Liver (tissue), 8 donors: ENCODE measurements at regions not wholly inside any gene's neighbourhood (a gene's known extent, or its start where the extent isn't known, plus 50 kb on each side); places are given as distances from the start of the nearest gene placed in this dataset.

ENCODE experiments used
- DNase-seq: peaks from one replicate; pipeline ENCODE4 v3.0.0-alpha.2; 2017; ENCODE audit warnings: low spot score
- H3K27ac ChIP-seq, 2 donors: one replicate each; pipeline ENCODE4 v1.7.0; 2013; ENCODE audit warnings: inconsistent platforms in 2 of 2, low read length in 2 of 2, control low read depth in 1 of 2, low read depth in 1 of 2, mild to moderate bottlenecking in 1 of 2
- H3K27me3 ChIP-seq, 4 donors: one replicate each; pipeline versions ENCODE4 v1.6.1 to v1.7.0; 2013; ENCODE audit warnings: low read length in 3 of 4, inconsistent platforms in 1 of 4, mild to moderate bottlenecking in 1 of 4, moderate library complexity in 1 of 4; ENCODE audit not compliant: control insufficient read depth in 4 of 4, insufficient read depth in 4 of 4
- H3K36me3 ChIP-seq, 4 donors: one replicate each; pipeline versions ENCODE4 v1.6.1 to v1.7.0; 2013; ENCODE audit warnings: low read length in 3 of 4, mild to moderate bottlenecking in 3 of 4, low read depth in 1 of 4, moderate library complexity in 1 of 4; ENCODE audit not compliant: control insufficient read depth in 4 of 4, insufficient read depth in 3 of 4
- H3K4me1 ChIP-seq, 4 donors: one replicate each; pipeline versions ENCODE4 v1.6.1 to v1.7.0; 2013; ENCODE audit warnings: low read length in 3 of 4, mild to moderate bottlenecking in 3 of 4, moderate library complexity in 1 of 4; ENCODE audit not compliant: control insufficient read depth in 4 of 4, insufficient read depth in 4 of 4
- H3K4me3 ChIP-seq, 3 donors: one replicate each; pipeline versions ENCODE4 v1.6.1 to v1.7.0; 2013; ENCODE audit warnings: low read length in 3 of 3, control low read depth in 1 of 3, low read depth in 1 of 3, mild to moderate bottlenecking in 1 of 3
- H3K9ac ChIP-seq, 2 donors: one replicate each; pipeline ENCODE4 v1.7.0; 2013; ENCODE audit warnings: low read length in 2 of 2, mild to moderate bottlenecking in 2 of 2, moderate library complexity in 2 of 2, control low read depth in 1 of 2, low read depth in 1 of 2
- H3K9me3 ChIP-seq, 4 donors: one replicate each; pipeline versions ENCODE4 v1.6.1 to v1.7.0; 2013; ENCODE audit warnings: low read length in 3 of 4; ENCODE audit not compliant: control insufficient read depth in 4 of 4
- CTCF ChIP-seq: fragments of 150-350 bp; IDR thresholded peaks from 2 replicates; pipeline ENCODE4 v1.5.1; 2017; ENCODE audit warnings: improper control_type of control experiment, low read depth, low read length; ENCODE audit not compliant: missing input control
- EGR1 ChIP-seq, 2 donors: IDR thresholded peaks; 2 replicates each; pipeline ENCODE4 v1.6.1; 2016 to 2018; ENCODE audit warnings: antibody characterized with exemption in 2 of 2, low read depth in 2 of 2
- FOXA1 ChIP-seq: IDR thresholded peaks from 2 replicates; pipeline ENCODE4 v1.6.1; 2016; ENCODE audit warnings: antibody characterized with exemption
- FOXA2 ChIP-seq: IDR thresholded peaks from 2 replicates; pipeline ENCODE4 v1.6.1; 2016; ENCODE audit warnings: antibody characterized with exemption
- GABPA ChIP-seq, 2 donors: IDR thresholded peaks in 1 of 2; conservative IDR thresholded peaks in 1 of 2; 2 replicates each; pipeline ENCODE4 v1.6.1; 2016; ENCODE audit warnings: antibody characterized with exemption in 2 of 2, mild to moderate bottlenecking in 1 of 2, moderate library complexity in 1 of 2
- HNF4A ChIP-seq, 2 donors: conservative IDR thresholded peaks; 2 replicates each; pipeline ENCODE4 v1.6.1; 2016; ENCODE audit warnings: antibody characterized with exemption in 2 of 2, mild to moderate bottlenecking in 2 of 2
- HNF4G ChIP-seq: IDR thresholded peaks from 2 replicates; pipeline ENCODE4 v1.6.1; 2016; ENCODE audit warnings: antibody characterized with exemption
- JUND ChIP-seq, 2 donors: IDR thresholded peaks; 2 replicates each; pipeline ENCODE4 v1.6.1; 2016; ENCODE audit warnings: antibody characterized with exemption in 2 of 2
- MAX ChIP-seq: IDR thresholded peaks from 2 replicates; pipeline ENCODE4 v1.6.1; 2016; ENCODE audit warnings: antibody characterized with exemption
- NR2F2 ChIP-seq: IDR thresholded peaks from 2 replicates; pipeline ENCODE4 v1.6.1; 2016; ENCODE audit warnings: antibody characterized with exemption
- RAD21 ChIP-seq, 2 donors: IDR thresholded peaks; 2 replicates each; pipeline ENCODE4 v1.6.1; 2016; ENCODE audit warnings: antibody characterized with exemption in 2 of 2, mild to moderate bottlenecking in 2 of 2
- RXRA ChIP-seq, 2 donors: IDR thresholded peaks; 2 replicates each; pipeline ENCODE4 v1.6.1; 2017 to 2018; ENCODE audit warnings: antibody characterized with exemption in 2 of 2, mild to moderate bottlenecking in 1 of 2
- SP1 ChIP-seq: IDR thresholded peaks from 2 replicates; pipeline ENCODE4 v1.6.1; 2018; ENCODE audit warnings: antibody characterized with exemption, mild to moderate bottlenecking
- TAF1 ChIP-seq: conservative IDR thresholded peaks from 2 replicates; pipeline ENCODE4 v1.6.1; 2016; ENCODE audit warnings: antibody characterized with exemption, mild to moderate bottlenecking
- YY1 ChIP-seq: IDR thresholded peaks from 2 replicates; pipeline ENCODE4 v1.6.1; 2016; ENCODE audit warnings: antibody characterized with exemption, mild to moderate bottlenecking
- WGBS: extraction: QIAGEN DNeasy Blood & Tissue Kit; methylation state at CpG from one replicate; pipeline ENCODE4 v1.1.7; 2013; 5-methylcytosine and 5-hydroxymethylcytosine counted together
- TF ChIP-seq, protein P1 (sequence below): IDR thresholded peaks from 2 replicates; pipeline ENCODE4 v1.6.1; 2016; ENCODE audit warnings: antibody characterized with exemption, mild to moderate bottlenecking
- TF ChIP-seq, protein P2 (sequence below): IDR thresholded peaks from 2 replicates; pipeline ENCODE4 v1.6.1; 2016; ENCODE audit warnings: antibody characterized with exemption
- TF ChIP-seq, protein P3 (sequence below): IDR thresholded peaks from 2 replicates; pipeline ENCODE4 v1.6.1; 2016; ENCODE audit warnings: antibody characterized with exemption
- donor health status: healthy.
- donor health status: healthy.
- donor health status: healthy.
- donor health status: healthy.
- donor health status: healthy.

GRCh38 chr5:107776922-107777740, 106.4 kb upstream of the EFNA5 start:
- peaks cover 0 to 2% (median 0%) of the 10 kb centered on the region in 4 donors for H3K27me3 ChIP-seq
- 83% methylated on average over 6 of the region's 6 CpGs for WGBS
- H3K9ac ChIP-seq = no peak overlapping the region
- TF ChIP-seq JUND (IDR thresholded peaks at IDR 0.05) = no peak
- TF ChIP-seq, protein P1, sequence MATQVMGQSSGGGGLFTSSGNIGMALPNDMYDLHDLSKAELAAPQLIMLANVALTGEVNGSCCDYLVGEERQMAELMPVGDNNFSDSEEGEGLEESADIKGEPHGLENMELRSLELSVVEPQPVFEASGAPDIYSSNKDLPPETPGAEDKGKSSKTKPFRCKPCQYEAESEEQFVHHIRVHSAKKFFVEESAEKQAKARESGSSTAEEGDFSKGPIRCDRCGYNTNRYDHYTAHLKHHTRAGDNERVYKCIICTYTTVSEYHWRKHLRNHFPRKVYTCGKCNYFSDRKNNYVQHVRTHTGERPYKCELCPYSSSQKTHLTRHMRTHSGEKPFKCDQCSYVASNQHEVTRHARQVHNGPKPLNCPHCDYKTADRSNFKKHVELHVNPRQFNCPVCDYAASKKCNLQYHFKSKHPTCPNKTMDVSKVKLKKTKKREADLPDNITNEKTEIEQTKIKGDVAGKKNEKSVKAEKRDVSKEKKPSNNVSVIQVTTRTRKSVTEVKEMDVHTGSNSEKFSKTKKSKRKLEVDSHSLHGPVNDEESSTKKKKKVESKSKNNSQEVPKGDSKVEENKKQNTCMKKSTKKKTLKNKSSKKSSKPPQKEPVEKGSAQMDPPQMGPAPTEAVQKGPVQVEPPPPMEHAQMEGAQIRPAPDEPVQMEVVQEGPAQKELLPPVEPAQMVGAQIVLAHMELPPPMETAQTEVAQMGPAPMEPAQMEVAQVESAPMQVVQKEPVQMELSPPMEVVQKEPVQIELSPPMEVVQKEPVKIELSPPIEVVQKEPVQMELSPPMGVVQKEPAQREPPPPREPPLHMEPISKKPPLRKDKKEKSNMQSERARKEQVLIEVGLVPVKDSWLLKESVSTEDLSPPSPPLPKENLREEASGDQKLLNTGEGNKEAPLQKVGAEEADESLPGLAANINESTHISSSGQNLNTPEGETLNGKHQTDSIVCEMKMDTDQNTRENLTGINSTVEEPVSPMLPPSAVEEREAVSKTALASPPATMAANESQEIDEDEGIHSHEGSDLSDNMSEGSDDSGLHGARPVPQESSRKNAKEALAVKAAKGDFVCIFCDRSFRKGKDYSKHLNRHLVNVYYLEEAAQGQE = no peak
- no peak for TF ChIP-seq HNF4A (conservative IDR thresholded peaks at IDR 0.05)
- TF ChIP-seq HNF4G = no peak
- no peak for TF ChIP-seq NR2F2
- TF ChIP-seq YY1 = no peak
- no peak for TF ChIP-seq EGR1 (IDR thresholded peaks at IDR 0.05; ENCODE audit: low read depth in 2 of 2)
- no peak for TF ChIP-seq TAF1
- no peak for TF ChIP-seq GABPA (IDR thresholded peaks at IDR 0.05 in 1 of 2, conservative IDR thresholded peaks at IDR 0.05 in 1 of 2)
- TF ChIP-seq, protein P2, sequence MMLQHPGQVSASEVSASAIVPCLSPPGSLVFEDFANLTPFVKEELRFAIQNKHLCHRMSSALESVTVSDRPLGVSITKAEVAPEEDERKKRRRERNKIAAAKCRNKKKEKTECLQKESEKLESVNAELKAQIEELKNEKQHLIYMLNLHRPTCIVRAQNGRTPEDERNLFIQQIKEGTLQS = no peak
- no peak for TF ChIP-seq CTCF
- TF ChIP-seq, protein P3, sequence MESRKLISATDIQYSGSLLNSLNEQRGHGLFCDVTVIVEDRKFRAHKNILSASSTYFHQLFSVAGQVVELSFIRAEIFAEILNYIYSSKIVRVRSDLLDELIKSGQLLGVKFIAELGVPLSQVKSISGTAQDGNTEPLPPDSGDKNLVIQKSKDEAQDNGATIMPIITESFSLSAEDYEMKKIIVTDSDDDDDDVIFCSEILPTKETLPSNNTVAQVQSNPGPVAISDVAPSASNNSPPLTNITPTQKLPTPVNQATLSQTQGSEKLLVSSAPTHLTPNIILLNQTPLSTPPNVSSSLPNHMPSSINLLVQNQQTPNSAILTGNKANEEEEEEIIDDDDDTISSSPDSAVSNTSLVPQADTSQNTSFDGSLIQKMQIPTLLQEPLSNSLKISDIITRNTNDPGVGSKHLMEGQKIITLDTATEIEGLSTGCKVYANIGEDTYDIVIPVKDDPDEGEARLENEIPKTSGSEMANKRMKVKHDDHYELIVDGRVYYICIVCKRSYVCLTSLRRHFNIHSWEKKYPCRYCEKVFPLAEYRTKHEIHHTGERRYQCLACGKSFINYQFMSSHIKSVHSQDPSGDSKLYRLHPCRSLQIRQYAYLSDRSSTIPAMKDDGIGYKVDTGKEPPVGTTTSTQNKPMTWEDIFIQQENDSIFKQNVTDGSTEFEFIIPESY = no peak
- no peak for TF ChIP-seq SP1
- no peak for TF ChIP-seq RAD21 (IDR thresholded peaks at IDR 0.05)
- TF ChIP-seq FOXA1 = no peak
- TF ChIP-seq FOXA2 = no peak
- no peak for TF ChIP-seq RXRA (IDR thresholded peaks at IDR 0.05)
- TF ChIP-seq MAX = no peak
- no peak overlapping the region for H3K4me3 ChIP-seq
- DNase-seq = no peak
- no peaks in the 10 kb centered on the region for H3K4me1 ChIP-seq
- H3K9me3 ChIP-seq = peaks cover 0 to 5% (median 0%) of the 10 kb centered on the region in 4 donors
- no peaks in the 10 kb centered on the region for H3K36me3 ChIP-seq
- no peak overlapping the region for H3K27ac ChIP-seq
